NCI-H2196 (cell line): ENCODE measurements at regions not wholly inside any gene's neighbourhood (a gene's known extent, or its start where the extent isn't known, plus 50 kb on each side); places are given as distances from the start of the nearest gene placed in this dataset.

Experiments
- DNase-seq: peaks from one replicate; lab custom pipeline; 2025; ENCODE audit not compliant: unreplicated experiment; lab: John Stamatoyannopoulos, UW

GRCh38 chr3:194961149-194961548, 275.5 kb downstream of the FAM43A start:
- DNase-seq: no peak

- no peak for DNase-seq
Observed at GRCh38 chr3:194961571-194961970, 275.9 kb downstream of the FAM43A start.

- DNase-seq: no peak
Observed at GRCh38 chr3:194962056-194962455, 276.4 kb downstream of the FAM43A start.

GRCh38 chr3:194964809-194965208, 279.1 kb downstream of the FAM43A start:
- DNase-seq: no peak

GRCh38 chr3:194967151-194968117, 281.8 kb downstream of the FAM43A start:
- no peak for DNase-seq

- DNase-seq: no peak
Observed at GRCh38 chr3:194970066-194970465, 284.4 kb downstream of the FAM43A start.

GRCh38 chr3:194971009-194971408, 285.3 kb downstream of the FAM43A start:
- DNase-seq: no peak

- no peak for DNase-seq
Observed at GRCh38 chr3:194971965-194972364, 286.3 kb downstream of the FAM43A start.

- DNase-seq: no peak
Observed at GRCh38 chr3:194972641-194973040, 287.0 kb downstream of the FAM43A start.

- DNase-seq: no peak
Observed at GRCh38 chr3:194973366-194974000, 287.8 kb downstream of the FAM43A start.

- no peak for DNase-seq
Observed at GRCh38 chr3:194974468-194975135, 288.9 kb downstream of the FAM43A start.

- peak; percentile 75 for DNase-seq
Observed at GRCh38 chr3:194976049-194976451, 290.4 kb downstream of the FAM43A start.

GRCh38 chr3:194976874-194977273, 291.2 kb downstream of the FAM43A start:
- DNase-seq: no peak

GRCh38 chr3:194977356-194977755, 291.7 kb downstream of the FAM43A start:
- no peak for DNase-seq

- no peak for DNase-seq
Observed at GRCh38 chr3:194979173-194979572, 291.8 kb downstream of the XXYLT1 start.

- DNase-seq: no peak
Observed at GRCh38 chr3:194982472-194982871, 288.5 kb downstream of the XXYLT1 start.

GRCh38 chr3:194983121-194983520, 287.8 kb downstream of the XXYLT1 start:
- no peak for DNase-seq

GRCh38 chr3:194983620-194984019, 287.3 kb downstream of the XXYLT1 start:
- DNase-seq: no peak

GRCh38 chr3:194984066-194984465, 286.9 kb downstream of the XXYLT1 start:
- no peak for DNase-seq

GRCh38 chr3:194984622-194985021, 286.3 kb downstream of the XXYLT1 start:
- DNase-seq: no peak

- DNase-seq: no peak
Observed at GRCh38 chr3:194985031-194985578, 285.9 kb downstream of the XXYLT1 start.
